GM12865 (cell line): ENCODE measurements at regions not wholly inside any gene's neighbourhood (a gene's known extent, or its start where the extent isn't known, plus 50 kb on each side); places are given as distances from the start of the nearest gene placed in this dataset.
"Not testable (repeated sequence)": the region's sequence is repeated elsewhere in the genome, so short reads cannot be mapped to it uniquely, and the experiment has no call there.

Experiments
- DNase-seq: peaks from one replicate; pipeline ENCODE4 v3.0.0; 2010; ENCODE audit warnings: low read depth
- H3K4me3 ChIP-seq: 2 replicates; pipeline ENCODE4 v1.5.1; 2011; ENCODE audit warnings: mild to moderate bottlenecking, low read depth, low read length, control low read depth
- TF ChIP-seq, protein P1 (sequence below): IDR thresholded peaks from 2 replicates; pipeline ENCODE4 v1.5.1; 2011; ENCODE audit warnings: low read length, control low read depth, low read depth, inconsistent platforms; ENCODE audit not compliant: insufficient read depth; ENCODE audit errors: missing control alignments

DNA sequence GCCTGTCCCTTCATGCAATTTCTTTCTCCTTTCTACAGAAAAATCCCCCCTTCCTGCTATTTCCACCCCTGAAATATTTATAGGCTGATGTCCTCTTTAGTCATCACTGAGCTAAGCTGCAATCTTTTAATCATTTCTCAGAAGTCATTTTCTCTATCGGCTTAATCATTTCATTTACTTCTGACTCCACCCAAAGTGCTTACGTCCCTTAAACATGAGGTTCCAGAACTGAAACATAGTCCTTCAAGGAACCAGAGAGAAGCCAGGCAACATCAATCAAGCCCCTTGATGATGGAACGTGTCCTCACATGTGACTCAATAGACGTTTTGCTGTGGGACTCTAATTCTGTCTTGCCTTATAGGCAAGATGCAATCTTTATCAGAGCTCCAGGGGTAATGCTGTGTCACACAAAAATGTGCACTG lies 148.7 kb upstream of the KRR1 start:
- DNase-seq: no peak

DNA sequence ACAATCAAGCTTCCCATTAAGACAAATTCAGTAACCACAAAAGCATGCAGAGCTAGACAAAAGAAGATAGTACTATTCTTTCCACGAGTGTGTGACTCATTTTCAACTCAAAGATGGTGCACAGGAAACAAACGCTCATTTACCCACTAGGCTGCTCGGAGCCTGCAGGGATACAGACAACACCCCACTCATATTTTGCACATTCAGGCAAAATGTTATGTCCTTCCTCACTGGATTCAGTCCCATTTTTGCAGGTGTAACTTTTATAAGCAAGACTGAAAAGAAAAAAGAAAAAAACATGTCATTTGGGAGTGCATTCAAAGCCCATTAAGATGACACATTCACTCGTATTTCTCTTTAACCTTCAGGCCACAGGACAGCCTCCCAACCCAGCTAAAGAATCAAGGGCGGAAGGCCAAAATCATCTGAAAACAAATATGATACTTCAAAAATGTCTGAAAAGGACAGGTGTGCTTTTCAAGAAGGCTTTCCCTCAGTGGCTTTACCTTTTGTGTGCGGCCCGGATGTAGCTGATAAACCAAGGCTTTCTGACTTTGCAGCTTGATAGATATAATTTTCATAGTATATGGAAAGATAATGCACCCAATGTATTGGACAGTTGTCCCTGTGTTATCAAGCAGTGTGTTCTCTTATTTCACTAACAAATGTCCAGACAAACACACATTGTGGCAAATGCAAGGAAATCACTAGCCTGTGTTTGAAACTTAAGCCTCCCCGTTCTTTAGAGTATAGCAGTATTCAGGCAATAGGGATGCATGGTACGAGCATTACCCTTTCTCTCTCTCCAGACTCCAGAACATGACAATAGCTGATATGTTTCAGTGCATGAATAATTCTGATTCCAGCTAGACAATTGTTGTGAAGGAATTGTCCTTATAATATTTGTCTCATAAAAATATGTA lies 147.8 kb upstream of the KRR1 start:
- TF ChIP-seq, protein P1, sequence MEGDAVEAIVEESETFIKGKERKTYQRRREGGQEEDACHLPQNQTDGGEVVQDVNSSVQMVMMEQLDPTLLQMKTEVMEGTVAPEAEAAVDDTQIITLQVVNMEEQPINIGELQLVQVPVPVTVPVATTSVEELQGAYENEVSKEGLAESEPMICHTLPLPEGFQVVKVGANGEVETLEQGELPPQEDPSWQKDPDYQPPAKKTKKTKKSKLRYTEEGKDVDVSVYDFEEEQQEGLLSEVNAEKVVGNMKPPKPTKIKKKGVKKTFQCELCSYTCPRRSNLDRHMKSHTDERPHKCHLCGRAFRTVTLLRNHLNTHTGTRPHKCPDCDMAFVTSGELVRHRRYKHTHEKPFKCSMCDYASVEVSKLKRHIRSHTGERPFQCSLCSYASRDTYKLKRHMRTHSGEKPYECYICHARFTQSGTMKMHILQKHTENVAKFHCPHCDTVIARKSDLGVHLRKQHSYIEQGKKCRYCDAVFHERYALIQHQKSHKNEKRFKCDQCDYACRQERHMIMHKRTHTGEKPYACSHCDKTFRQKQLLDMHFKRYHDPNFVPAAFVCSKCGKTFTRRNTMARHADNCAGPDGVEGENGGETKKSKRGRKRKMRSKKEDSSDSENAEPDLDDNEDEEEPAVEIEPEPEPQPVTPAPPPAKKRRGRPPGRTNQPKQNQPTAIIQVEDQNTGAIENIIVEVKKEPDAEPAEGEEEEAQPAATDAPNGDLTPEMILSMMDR: no peak
- no peak overlapping the region for H3K4me3 ChIP-seq
- no peak for DNase-seq

More for the DNA sequence above, 148.7 kb upstream of the KRR1 start:
- TF ChIP-seq, protein P1: no peak
- no peak overlapping the region for H3K4me3 ChIP-seq

DNA sequence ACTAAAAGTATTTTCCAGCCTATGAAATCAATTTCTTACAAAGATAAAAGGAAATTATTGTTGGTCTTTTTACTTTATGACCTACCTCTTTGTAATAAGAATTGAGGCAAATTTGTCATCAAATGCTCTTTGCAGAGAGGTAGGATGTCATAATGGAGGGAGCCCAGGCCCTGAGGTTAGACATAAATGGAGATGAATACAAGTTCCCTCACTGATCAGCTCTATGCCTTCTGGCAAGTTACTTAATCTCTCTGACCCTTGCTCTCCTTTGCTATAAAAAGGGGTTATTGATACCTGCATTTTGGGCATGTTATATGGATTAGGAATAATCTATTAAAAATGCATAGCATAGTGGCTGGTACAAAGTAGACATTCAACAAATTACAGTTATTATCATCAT lies 146.9 kb upstream of the KRR1 start:
- no peak overlapping the region for H3K4me3 ChIP-seq
- DNase-seq: no peak
- TF ChIP-seq, protein P1: no peak

DNA sequence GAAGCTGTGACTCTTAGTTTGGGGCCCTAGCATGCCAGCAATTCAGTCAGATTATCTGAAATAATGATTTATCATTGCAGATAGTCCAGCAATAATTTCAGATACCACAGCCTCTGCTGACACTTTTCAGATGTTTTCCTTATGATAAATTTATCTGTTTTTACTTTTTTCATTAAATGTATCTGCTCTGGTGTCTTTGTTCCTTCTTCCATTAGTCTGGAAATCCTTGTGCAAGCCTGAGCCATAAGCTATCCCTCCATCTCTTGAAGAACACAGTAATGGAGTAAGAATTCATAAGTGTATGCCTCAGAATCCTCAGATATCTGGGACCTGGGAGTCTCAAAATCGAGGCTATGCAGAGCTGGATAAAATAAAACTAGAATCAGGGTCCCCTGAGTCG lies 146.4 kb upstream of the KRR1 start:
- no peak for DNase-seq
- no peak overlapping the region for H3K4me3 ChIP-seq
- TF ChIP-seq, protein P1: no peak

DNA sequence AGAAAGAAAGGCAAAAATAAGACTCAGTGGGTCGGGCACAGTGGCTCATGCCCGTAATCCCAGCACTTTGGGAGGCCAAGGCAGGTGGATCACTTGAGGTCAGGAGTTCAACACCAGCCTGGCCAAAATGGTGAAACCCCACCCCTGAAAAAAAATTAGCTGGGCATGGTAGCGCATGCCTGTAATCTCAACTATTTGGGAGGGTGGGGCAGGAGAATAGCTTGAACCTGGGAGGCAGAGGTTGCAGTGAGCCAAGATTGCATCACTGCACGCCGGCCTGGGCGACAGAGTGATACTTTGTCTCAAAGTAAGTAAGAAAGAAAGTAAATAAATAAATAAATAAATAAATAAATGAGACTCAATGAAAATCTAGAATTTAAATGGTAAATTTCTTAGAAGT lies 145.9 kb upstream of the KRR1 start:
- not testable (repeated sequence) for DNase-seq, H3K4me3 ChIP-seq

DNA sequence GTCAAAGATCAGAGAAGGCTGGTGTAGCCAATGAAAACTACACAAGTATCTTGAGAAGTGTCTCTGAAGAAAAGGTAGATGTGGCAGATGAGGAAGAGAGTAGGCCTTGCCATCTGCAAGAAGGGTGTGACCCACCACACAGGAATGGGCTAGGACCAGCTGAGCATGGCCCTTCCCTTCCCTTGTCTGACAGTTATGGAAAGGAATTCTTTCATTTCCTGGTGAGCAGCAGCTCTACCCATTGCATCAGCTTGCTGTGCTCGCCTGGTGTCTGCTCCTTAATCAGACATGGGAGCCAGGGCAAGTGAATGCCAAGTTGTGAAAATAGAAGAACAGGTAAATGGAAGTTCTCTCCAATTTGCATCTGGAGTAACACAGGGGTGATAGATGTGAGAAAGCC lies 145.2 kb upstream of the KRR1 start:
- TF ChIP-seq, protein P1: no peak
- no peak for DNase-seq
- H3K4me3 ChIP-seq: no peak overlapping the region

DNA sequence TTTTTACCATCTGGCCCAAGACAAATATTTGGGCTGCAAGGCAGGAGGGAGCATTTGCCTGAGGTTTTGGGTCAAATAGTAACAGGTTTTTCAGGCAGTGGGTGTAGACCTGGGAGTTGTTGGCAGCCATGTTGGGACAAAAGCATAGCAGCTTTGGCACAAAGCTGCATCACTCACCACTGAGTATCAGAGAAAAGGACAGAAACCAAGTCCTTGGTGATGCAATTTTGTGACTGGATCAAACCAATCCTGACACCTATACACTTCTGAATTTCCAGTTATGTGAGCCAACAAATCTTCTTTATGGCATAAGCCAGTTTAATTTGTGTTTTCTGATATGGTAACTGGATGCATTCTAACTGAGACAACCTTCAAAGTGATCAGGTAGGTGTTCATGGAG lies 144.8 kb upstream of the KRR1 start:
- no peak overlapping the region for H3K4me3 ChIP-seq
- no peak for DNase-seq
- TF ChIP-seq, protein P1: no peak
